HFF-Myc (cell line): ENCODE measurements at regions not wholly inside any gene's neighbourhood (a gene's known extent, or its start where the extent isn't known, plus 50 kb on each side); places are given as distances from the start of the nearest gene placed in this dataset.
"Not testable (repeated sequence)": the region's sequence is repeated elsewhere in the genome, so short reads cannot be mapped to it uniquely, and the experiment has no call there.

Source experiments
- DNase-seq: peaks from one replicate; pipeline ENCODE4 v3.0.0-alpha.2; 2011; ENCODE audit warnings: low read depth; ENCODE audit errors: extremely low read depth
- H3K4me3 ChIP-seq: replicated peaks from 2 replicates; pipeline ENCODE4 v1.5.1; 2011; ENCODE audit warnings: low read depth, mild to moderate bottlenecking, control low read depth, low read length
- CTCF ChIP-seq: IDR thresholded peaks from 2 replicates; pipeline ENCODE4 v1.5.1; 2012; ENCODE audit warnings: mild to moderate bottlenecking, low read depth, low read length, control low read depth; ENCODE audit errors: missing control alignments

GRCh38 chr7:66443946-66444345 is 184.7 kb upstream of the KCTD7 start:
- H3K4me3 ChIP-seq, result no peak overlapping the region
- DNase-seq, result no peak
- TF ChIP-seq CTCF, result no peak

- H3K4me3 ChIP-seq, DNase-seq: not testable (repeated sequence)
Measured at GRCh38 chr7:66447007-66447406, 181.7 kb upstream of the KCTD7 start.

GRCh38 chr7:66450814-66451213 is 177.9 kb upstream of the KCTD7 start:
- DNase-seq, H3K4me3 ChIP-seq: not testable (repeated sequence)

- H3K4me3 ChIP-seq, DNase-seq: not testable (repeated sequence)
Measured at GRCh38 chr7:66451713-66452112, 177.0 kb upstream of the KCTD7 start.

- no peak for TF ChIP-seq CTCF
- DNase-seq, result no peak
Measured at GRCh38 chr7:66452165-66452564, 176.5 kb upstream of the KCTD7 start.

GRCh38 chr7:66453340-66453739 is 175.3 kb upstream of the KCTD7 start:
- TF ChIP-seq CTCF, result no peak
- DNase-seq, result no peak
- H3K4me3 ChIP-seq, result no peak overlapping the region

More at GRCh38 chr7:66452165-66452564, 176.5 kb upstream of the KCTD7 start:
- no peak overlapping the region for H3K4me3 ChIP-seq

- no peak overlapping the region for H3K4me3 ChIP-seq
- no peak for DNase-seq
- no peak for TF ChIP-seq CTCF
Measured at GRCh38 chr7:66454600-66455225, 174.0 kb upstream of the KCTD7 start.

- not testable (repeated sequence) for DNase-seq, H3K4me3 ChIP-seq
Measured at GRCh38 chr7:66455432-66455831, 173.2 kb upstream of the KCTD7 start.

GRCh38 chr7:66456431-66456830 is 172.2 kb upstream of the KCTD7 start:
- not testable (repeated sequence) for DNase-seq, H3K4me3 ChIP-seq

GRCh38 chr7:66458991-66459390 is 169.7 kb upstream of the KCTD7 start:
- not testable (repeated sequence) for H3K4me3 ChIP-seq, DNase-seq

GRCh38 chr7:66459783-66460413 is 168.8 kb upstream of the KCTD7 start:
- H3K4me3 ChIP-seq, DNase-seq: not testable (repeated sequence)
